Testis (tissue), 2 donors: ENCODE measurements at regions not wholly inside any gene's neighbourhood (a gene's known extent, or its start where the extent isn't known, plus 50 kb on each side); places are given as distances from the start of the nearest gene placed in this dataset.

ENCODE experiments used
- DNase-seq: peaks from one replicate; pipeline ENCODE4 v3.0.0-alpha.2; 2019
- H3K27ac ChIP-seq, 2 donors: fragments of 200-600 bp; sonication (generic); one replicate each; pipeline ENCODE4 v1.5.1; 2019
- H3K27me3 ChIP-seq: fragments of 200-600 bp; sonication (generic); one replicate; pipeline ENCODE4 v1.5.1; 2019
- H3K36me3 ChIP-seq: fragments of 200-600 bp; sonication (generic); one replicate; pipeline ENCODE4 v1.5.1; 2017; ENCODE audit warnings: low read depth; ENCODE audit errors: missing control alignments
- H3K4me1 ChIP-seq: fragments of 200-600 bp; sonication (generic); one replicate; pipeline ENCODE4 v1.5.1; 2019
- H3K4me3 ChIP-seq, 2 donors: fragments of 200-600 bp; sonication (generic); one replicate each; pipeline ENCODE4 v1.5.1; 2017 to 2019
- H3K9me3 ChIP-seq: fragments of 200-600 bp; sonication (generic); one replicate; pipeline ENCODE4 v1.5.1; 2017
- CTCF ChIP-seq, 3 experiments: fragments of 450-650 bp in 2 of 3; fragments of 200-600 bp in 1 of 3; sonication (generic) in 1 of 3; IDR thresholded peaks; one replicate each; pipeline ENCODE4 v1.5.1; 2016 to 2019; ENCODE audit warnings: antibody characterized with exemption in 3 of 3, mild to moderate bottlenecking in 2 of 3, moderate library complexity in 1 of 3
- POLR2A ChIP-seq: fragments of 450-650 bp; IDR thresholded peaks from one replicate; pipeline ENCODE4 v1.6.1; 2017; ENCODE audit warnings: antibody characterized with exemption, mild to moderate bottlenecking, moderate library complexity
- WGBS, 2 donors: methylation state at CpG; one replicate each; pipeline ENCODE4 v1.1.5; 2018; 5-methylcytosine and 5-hydroxymethylcytosine counted together
- intact Hi-C: fragments of 100-400 bp; cut with DNase I; formaldehyde crosslinking; loops from one replicate; pipeline ENCODE4 v1.15.1; 2023; ENCODE audit warnings: low total_unique reads

- no peak for TF ChIP-seq CTCF (IDR thresholded peaks at IDR 0.05)
- no peak for TF ChIP-seq POLR2A
- Histone ChIP-seq H3K4me1 (no peaks in the 10 kb centered on the region), H3K4me3 (no peak overlapping the region), H3K27ac (no peak overlapping the region), H3K9me3 (no peaks in the 10 kb centered on the region), H3K36me3 (no peaks in the 10 kb centered on the region), H3K27me3 (no peaks in the 10 kb centered on the region)
- DNase-seq = no peak
- intact Hi-C loops = no loop called here
- WGBS, 2 donors = 96 to 100% methylated on average over 1 of the region's 1 CpG
These were observed 466.0 kb downstream of the PLK2 start for GRCh38 chr5:57993866-57994265.

- H3K4me1 ChIP-seq = no peaks in the 10 kb centered on the region
- H3K36me3 ChIP-seq = no peaks in the 10 kb centered on the region
- no peaks in the 10 kb centered on the region for H3K27me3 ChIP-seq
- no peak for DNase-seq
- H3K9me3 ChIP-seq = no peaks in the 10 kb centered on the region
- TF ChIP-seq POLR2A (no peak), CTCF (IDR thresholded peaks at IDR 0.05) (no peak)
- intact Hi-C loops = no loop called here
- no peak overlapping the region for H3K27ac ChIP-seq
- no peak overlapping the region for H3K4me3 ChIP-seq
- 69 to 75% methylated on average over 3 of the region's 3 CpGs for WGBS, 2 donors
These were observed 470.5 kb downstream of the PLK2 start for GRCh38 chr5:57989378-57989777.

GRCh38 chr5:57988813-57989212 lies 471.1 kb downstream of the PLK2 start:
- Histone ChIP-seq H3K27me3 (no peaks in the 10 kb centered on the region), H3K4me1 (no peaks in the 10 kb centered on the region), H3K36me3 (no peaks in the 10 kb centered on the region), H3K4me3 (no peak overlapping the region), H3K27ac (no peak overlapping the region), H3K9me3 (no peaks in the 10 kb centered on the region)
- TF ChIP-seq CTCF (IDR thresholded peaks at IDR 0.05) (no peak), POLR2A (no peak)
- no peak for DNase-seq
- WGBS, 2 donors = 85% methylated on average over 1 of the region's 1 CpG
- intact Hi-C loops = no loop called here

GRCh38 chr5:57987552-57987951 lies 472.3 kb downstream of the PLK2 start:
- intact Hi-C loops = no loop called here
- Histone ChIP-seq H3K4me3 (no peak overlapping the region), H3K9me3 (no peaks in the 10 kb centered on the region), H3K27ac (no peak overlapping the region), H3K36me3 (no peaks in the 10 kb centered on the region), H3K27me3 (no peaks in the 10 kb centered on the region), H3K4me1 (no peaks in the 10 kb centered on the region)
- DNase-seq = no peak
- WGBS, 2 donors = 55 to 59% methylated on average over 1 of the region's 1 CpG
- TF ChIP-seq POLR2A (no peak), CTCF (IDR thresholded peaks at IDR 0.05) (no peak)

GRCh38 chr5:57986761-57987341 lies 473.0 kb downstream of the PLK2 start:
- no peaks in the 10 kb centered on the region for H3K9me3 ChIP-seq
- no peak for TF ChIP-seq CTCF (IDR thresholded peaks at IDR 0.05)
- no peak for TF ChIP-seq POLR2A
- no peaks in the 10 kb centered on the region for H3K4me1 ChIP-seq
- H3K4me3 ChIP-seq = no peak overlapping the region
- H3K27ac ChIP-seq = no peak overlapping the region
- intact Hi-C loops = no loop called here
- DNase-seq = no peak
- H3K36me3 ChIP-seq = no peaks in the 10 kb centered on the region
- no peaks in the 10 kb centered on the region for H3K27me3 ChIP-seq
